HG03196 (cell line): ENCODE measurements at regions not wholly inside any gene's neighbourhood (a gene's known extent, or its start where the extent isn't known, plus 50 kb on each side); places are given as distances from the start of the nearest gene placed in this dataset.

Experiments
- ATAC-seq: cut with Tn5 transposase; IDR thresholded peaks from one replicate; pipeline ENCODE4 v1.9.1; 2021; ENCODE audit not compliant: unreplicated experiment

GRCh38 chr16:55151561-55152305, 172.3 kb upstream of the IRX6 start:
- no peak for ATAC-seq

GRCh38 chr16:55152875-55153390, 171.1 kb upstream of the IRX6 start:
- ATAC-seq: no peak

GRCh38 chr16:55154262-55154661, 169.7 kb upstream of the IRX6 start:
- ATAC-seq: no peak

GRCh38 chr16:55154956-55155355, 169.0 kb upstream of the IRX6 start:
- ATAC-seq: no peak

GRCh38 chr16:55155815-55156214, 168.2 kb upstream of the IRX6 start:
- no peak for ATAC-seq

- ATAC-seq: no peak
Observed at GRCh38 chr16:55169780-55170179, 154.2 kb upstream of the IRX6 start.

- no peak for ATAC-seq
Observed at GRCh38 chr16:55171241-55171640, 152.8 kb upstream of the IRX6 start.

GRCh38 chr16:55175389-55175788, 148.6 kb upstream of the IRX6 start:
- ATAC-seq: no peak

- no peak for ATAC-seq
Observed at GRCh38 chr16:55176901-55177300, 147.1 kb upstream of the IRX6 start.

- no peak for ATAC-seq
Observed at GRCh38 chr16:55179411-55179810, 144.6 kb upstream of the IRX6 start.

GRCh38 chr16:55179852-55180585, 144.0 kb upstream of the IRX6 start:
- no peak for ATAC-seq

- ATAC-seq: no peak
Observed at GRCh38 chr16:55184052-55184451, 140.0 kb upstream of the IRX6 start.

- no peak for ATAC-seq
Observed at GRCh38 chr16:55184619-55185018, 139.4 kb upstream of the IRX6 start.

- no peak for ATAC-seq
Observed at GRCh38 chr16:55189224-55189623, 134.8 kb upstream of the IRX6 start.

GRCh38 chr16:55189682-55190636, 134.0 kb upstream of the IRX6 start:
- no peak for ATAC-seq

- ATAC-seq: no peak
Observed at GRCh38 chr16:55192734-55193133, 131.3 kb upstream of the IRX6 start.

GRCh38 chr16:55203570-55203969, 120.4 kb upstream of the IRX6 start:
- no peak for ATAC-seq

GRCh38 chr16:55204069-55204468, 119.9 kb upstream of the IRX6 start:
- no peak for ATAC-seq

- ATAC-seq: no peak
Observed at GRCh38 chr16:55204923-55205322, 119.1 kb upstream of the IRX6 start.

GRCh38 chr16:55207693-55208428, 116.1 kb upstream of the IRX6 start:
- ATAC-seq: no peak
